ENCODE measurements at regions not wholly inside any gene's neighbourhood (a gene's known extent, or its start where the extent isn't known, plus 50 kb on each side); places are given as distances from the start of the nearest gene placed in this dataset.

DNA sequence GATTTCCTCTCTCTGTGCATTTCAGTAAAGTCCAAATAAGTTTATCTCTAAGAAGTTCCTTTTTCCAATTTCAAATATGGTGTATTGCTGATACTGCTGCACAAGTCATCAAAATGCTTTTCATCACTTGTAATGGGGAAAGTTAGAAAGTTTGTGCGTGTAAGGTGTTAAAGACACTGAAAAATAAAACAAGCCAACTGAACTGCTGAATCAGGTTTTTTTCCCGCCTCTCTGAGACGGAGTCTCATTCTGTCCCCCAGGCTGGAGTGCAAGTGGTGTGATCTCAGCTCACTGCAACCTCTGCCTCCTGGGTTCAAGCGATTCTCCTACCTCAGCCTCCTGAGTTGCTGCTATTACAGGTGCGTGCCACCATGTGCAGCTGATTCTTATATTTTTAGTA is 400.9 kb downstream of the LRRC70 start:
- DNase-seq, result no peak
- H3K36me3 ChIP-seq, result no peaks in the 10 kb centered on the region
- no peaks in the 10 kb centered on the region for H3K4me1 ChIP-seq
- no peak overlapping the region for H3K4me3 ChIP-seq (ENCODE audit: low read depth, low read length)
- TF ChIP-seq, protein P1, sequence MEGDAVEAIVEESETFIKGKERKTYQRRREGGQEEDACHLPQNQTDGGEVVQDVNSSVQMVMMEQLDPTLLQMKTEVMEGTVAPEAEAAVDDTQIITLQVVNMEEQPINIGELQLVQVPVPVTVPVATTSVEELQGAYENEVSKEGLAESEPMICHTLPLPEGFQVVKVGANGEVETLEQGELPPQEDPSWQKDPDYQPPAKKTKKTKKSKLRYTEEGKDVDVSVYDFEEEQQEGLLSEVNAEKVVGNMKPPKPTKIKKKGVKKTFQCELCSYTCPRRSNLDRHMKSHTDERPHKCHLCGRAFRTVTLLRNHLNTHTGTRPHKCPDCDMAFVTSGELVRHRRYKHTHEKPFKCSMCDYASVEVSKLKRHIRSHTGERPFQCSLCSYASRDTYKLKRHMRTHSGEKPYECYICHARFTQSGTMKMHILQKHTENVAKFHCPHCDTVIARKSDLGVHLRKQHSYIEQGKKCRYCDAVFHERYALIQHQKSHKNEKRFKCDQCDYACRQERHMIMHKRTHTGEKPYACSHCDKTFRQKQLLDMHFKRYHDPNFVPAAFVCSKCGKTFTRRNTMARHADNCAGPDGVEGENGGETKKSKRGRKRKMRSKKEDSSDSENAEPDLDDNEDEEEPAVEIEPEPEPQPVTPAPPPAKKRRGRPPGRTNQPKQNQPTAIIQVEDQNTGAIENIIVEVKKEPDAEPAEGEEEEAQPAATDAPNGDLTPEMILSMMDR (IDR thresholded peaks at IDR 0.05; ENCODE audit: low read depth, low read length), result no peak
- no peaks in the 10 kb centered on the region for H3K9me3 ChIP-seq
- H3K27me3 ChIP-seq, result no peaks in the 10 kb centered on the region

DNA sequence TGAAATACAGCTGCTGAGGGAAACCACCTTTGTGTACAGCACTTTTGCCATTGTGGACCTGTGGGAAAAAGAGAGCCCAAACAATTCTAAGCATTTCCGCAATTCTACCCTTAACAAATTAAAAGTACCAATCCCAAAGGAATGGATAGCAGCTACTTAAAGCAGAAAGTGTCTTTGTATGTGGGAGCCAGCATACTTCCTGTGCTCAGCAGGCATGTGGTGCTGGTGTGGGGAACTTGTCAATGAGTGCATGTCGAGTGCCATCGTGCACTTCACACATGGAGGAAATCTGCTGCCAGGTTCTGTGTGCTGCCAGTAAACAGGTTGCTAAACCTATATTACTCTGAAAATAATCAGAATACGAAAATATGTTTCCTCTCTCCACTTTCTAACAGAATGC is 399.0 kb downstream of the LRRC70 start:
- Histone ChIP-seq H3K27me3 (no peaks in the 10 kb centered on the region), H3K36me3 (no peaks in the 10 kb centered on the region), H3K4me1 (no peaks in the 10 kb centered on the region), H3K4me3 (ENCODE audit: low read depth, low read length) (no peak overlapping the region), H3K9me3 (no peaks in the 10 kb centered on the region)
- no peak for DNase-seq
- TF ChIP-seq, protein P1 (IDR thresholded peaks at IDR 0.05; ENCODE audit: low read depth, low read length), result no peak

DNA sequence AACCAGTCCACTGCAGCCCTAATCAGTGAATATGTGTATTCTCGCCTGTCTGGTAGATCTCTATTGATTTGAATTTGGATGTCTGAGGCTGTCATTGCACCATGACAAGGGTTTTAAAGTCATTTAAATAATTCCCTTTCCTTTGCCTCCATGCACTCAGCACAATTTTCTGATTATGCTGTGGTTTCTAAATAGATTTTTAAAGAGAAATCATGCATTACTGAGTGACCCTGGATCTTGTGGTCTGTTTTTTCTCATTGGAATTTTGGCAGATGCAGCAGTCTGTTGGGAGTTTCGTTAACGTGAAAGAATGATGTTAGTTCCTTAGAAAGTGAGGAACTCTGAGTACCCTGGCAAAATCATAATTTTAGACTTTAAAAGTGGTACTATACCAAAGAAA is 396.0 kb downstream of the LRRC70 start:
- TF ChIP-seq, protein P1 (IDR thresholded peaks at IDR 0.05; ENCODE audit: low read depth, low read length), result no peak
- no peak for DNase-seq
- no peaks in the 10 kb centered on the region for H3K27me3 ChIP-seq
- no peaks in the 10 kb centered on the region for H3K9me3 ChIP-seq
- no peak overlapping the region for H3K4me3 ChIP-seq (ENCODE audit: low read depth, low read length)
- no peaks in the 10 kb centered on the region for H3K4me1 ChIP-seq
- no peaks in the 10 kb centered on the region for H3K36me3 ChIP-seq

DNA sequence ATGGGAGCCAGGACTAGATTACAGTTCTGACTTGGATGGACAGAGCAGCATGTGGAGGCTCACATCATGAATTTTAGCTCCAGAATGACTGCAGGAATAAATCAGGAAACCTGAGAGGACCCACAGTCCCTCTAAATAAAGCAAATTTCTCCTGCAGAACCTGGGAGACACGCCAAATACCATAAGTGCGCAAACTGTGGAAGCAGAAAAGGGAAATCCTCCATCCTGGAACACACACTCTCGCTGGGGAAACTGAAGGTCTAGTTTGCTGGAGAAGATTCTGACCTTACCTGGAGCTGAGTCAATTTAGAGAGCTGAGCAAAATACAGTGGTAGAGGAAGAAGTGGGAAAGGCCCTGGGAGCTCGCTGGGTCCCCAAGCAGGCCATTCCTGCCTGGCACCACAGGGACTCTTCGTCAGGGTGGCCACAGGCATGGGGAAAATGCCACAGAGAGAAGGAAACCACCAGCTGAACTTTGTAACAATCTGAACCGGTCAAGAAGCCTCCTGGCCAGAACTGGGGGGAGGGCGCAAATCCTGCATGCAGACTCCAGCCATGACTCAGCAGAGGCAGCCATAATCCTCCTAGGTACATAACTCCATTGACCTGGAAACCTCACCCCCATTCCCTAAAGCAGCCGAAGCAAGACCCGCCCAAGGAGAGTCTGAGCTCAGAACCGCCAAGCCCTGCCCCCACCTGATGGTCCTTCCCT is 390.9 kb downstream of the LRRC70 start:
- H3K36me3 ChIP-seq, result no peaks in the 10 kb centered on the region
- no peaks in the 10 kb centered on the region for H3K9me3 ChIP-seq
- no peak overlapping the region for H3K4me3 ChIP-seq (ENCODE audit: low read depth, low read length)
- TF ChIP-seq, protein P1 (IDR thresholded peaks at IDR 0.05; ENCODE audit: low read depth, low read length), result no peak
- H3K4me1 ChIP-seq, result no peaks in the 10 kb centered on the region
- DNase-seq, result no peak
- no peaks in the 10 kb centered on the region for H3K27me3 ChIP-seq

DNA sequence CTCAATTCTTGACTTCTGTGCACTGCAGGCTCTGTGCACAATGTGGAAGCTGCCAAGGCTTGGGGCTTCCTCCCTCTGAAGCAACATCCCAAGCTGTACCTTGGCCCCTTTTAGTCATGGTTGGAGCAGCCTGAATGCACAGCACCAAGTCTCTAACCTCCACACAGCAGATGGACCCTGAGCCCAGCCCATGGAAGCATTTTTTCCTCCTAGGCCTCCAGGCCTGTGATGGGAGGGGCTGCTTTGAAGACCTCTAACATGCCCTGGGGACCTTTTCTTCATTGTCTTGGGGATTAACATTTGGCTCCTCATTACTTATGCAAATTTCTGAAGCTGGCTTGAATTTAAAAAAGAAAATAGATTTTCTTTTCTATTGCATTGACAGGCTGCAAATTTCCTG is 385.8 kb downstream of the LRRC70 start:
- Histone ChIP-seq H3K36me3 (no peaks in the 10 kb centered on the region), H3K4me3 (ENCODE audit: low read depth, low read length) (no peak overlapping the region)
- TF ChIP-seq, protein P1 (IDR thresholded peaks at IDR 0.05; ENCODE audit: low read depth, low read length), result no peak

DNA sequence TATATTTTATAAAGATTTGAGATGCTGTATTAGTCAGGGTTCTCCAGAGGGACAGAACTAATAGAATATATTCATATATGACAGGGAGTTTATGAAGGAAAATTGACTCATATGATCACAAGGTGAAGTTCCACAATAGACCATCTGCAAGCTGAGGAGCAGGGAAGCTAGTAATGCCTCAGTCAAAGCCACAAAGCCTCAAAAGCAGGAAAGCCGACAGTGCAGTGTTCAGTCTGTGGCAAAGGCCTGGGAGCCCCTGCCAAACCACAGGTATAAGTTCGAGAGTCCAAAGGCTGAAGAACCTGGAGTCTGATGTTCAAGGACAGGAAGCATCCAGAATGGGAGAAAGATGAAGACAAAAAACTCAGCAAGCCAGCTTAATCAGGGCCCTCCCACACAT is 382.2 kb downstream of the LRRC70 start:
- no peak for DNase-seq
- TF ChIP-seq, protein P1 (IDR thresholded peaks at IDR 0.05; ENCODE audit: low read depth, low read length), result no peak
- Histone ChIP-seq H3K9me3 (no peaks in the 10 kb centered on the region), H3K36me3 (no peaks in the 10 kb centered on the region), H3K4me1 (no peaks in the 10 kb centered on the region), H3K27me3 (no peaks in the 10 kb centered on the region), H3K4me3 (ENCODE audit: low read depth, low read length) (no peak overlapping the region)

More for the DNA sequence above, 385.8 kb downstream of the LRRC70 start:
- DNase-seq, result no peak
- Histone ChIP-seq H3K27me3 (no peaks in the 10 kb centered on the region), H3K4me1 (no peaks in the 10 kb centered on the region), H3K9me3 (no peaks in the 10 kb centered on the region)

Data from BE2C (cell line).